ENCODE measurements at regions not wholly inside any gene's neighbourhood (a gene's known extent, or its start where the extent isn't known, plus 50 kb on each side); places are given as distances from the start of the nearest gene placed in this dataset.
A peak's percentile ranks its signal among the peaks of the same experiment; 100 is the strongest.
"Not testable (repeated sequence)": the region's sequence is repeated elsewhere in the genome, so short reads cannot be mapped to it uniquely, and the experiment has no call there.

GRCh38 chr3:177358977-177359592 lies 161.8 kb upstream of the TBL1XR1 start:
- DNase-seq: peak; percentile 52 to 95 (median 93)

- DNase-seq: peak; percentile 97 to 100 (median 98)
These were observed 162.5 kb upstream of the TBL1XR1 start for GRCh38 chr3:177359593-177360357.

GRCh38 chr3:177361081-177361938 lies 164.0 kb upstream of the TBL1XR1 start:
- peak in 1 of 3 experiments; percentile 41 for DNase-seq

GRCh38 chr3:177362626-177363025 lies 165.3 kb upstream of the TBL1XR1 start:
- DNase-seq: peak; percentile 33 to 61 (median 38)

GRCh38 chr3:177364236-177364635 lies 167.0 kb upstream of the TBL1XR1 start:
- no peak for DNase-seq

- not testable (repeated sequence) for DNase-seq
These were observed 168.0 kb upstream of the TBL1XR1 start for GRCh38 chr3:177365294-177365693.

- DNase-seq: peak in 1 of 3 experiments; percentile 29
These were observed 170.5 kb upstream of the TBL1XR1 start for GRCh38 chr3:177367788-177368187.

GRCh38 chr3:177370246-177370822 lies 173.1 kb upstream of the TBL1XR1 start:
- DNase-seq: no peak

- peak in 1 of 3 experiments; percentile 59 for DNase-seq
These were observed 173.9 kb upstream of the TBL1XR1 start for GRCh38 chr3:177371146-177371545.

- peak; percentile 9 to 99 (median 89) for DNase-seq
These were observed 174.6 kb upstream of the TBL1XR1 start for GRCh38 chr3:177371888-177372287.

GRCh38 chr3:177374323-177374722 lies 177.0 kb upstream of the TBL1XR1 start:
- DNase-seq: peak in 2 of 3 experiments; percentile 27 to 64

- DNase-seq: no peak
These were observed 178.0 kb upstream of the TBL1XR1 start for GRCh38 chr3:177375316-177375715.

GRCh38 chr3:177377166-177377565 lies 179.9 kb upstream of the TBL1XR1 start:
- no peak for DNase-seq

GRCh38 chr3:177378168-177378567 lies 180.9 kb upstream of the TBL1XR1 start:
- no peak for DNase-seq

- DNase-seq: no peak
These were observed 181.8 kb upstream of the TBL1XR1 start for GRCh38 chr3:177379045-177379444.

GRCh38 chr3:177381070-177381469 lies 183.8 kb upstream of the TBL1XR1 start:
- DNase-seq: no peak

GRCh38 chr3:177382944-177383343 lies 185.7 kb upstream of the TBL1XR1 start:
- no peak for DNase-seq

GRCh38 chr3:177385186-177385585 lies 187.9 kb upstream of the TBL1XR1 start:
- no peak for DNase-seq

GRCh38 chr3:177385831-177386301 lies 188.6 kb upstream of the TBL1XR1 start:
- no peak for DNase-seq

GRCh38 chr3:177388209-177388608 lies 190.9 kb upstream of the TBL1XR1 start:
- DNase-seq: no peak

- DNase-seq: not testable (repeated sequence)
These were observed 197.1 kb upstream of the TBL1XR1 start for GRCh38 chr3:177394231-177395024.

GRCh38 chr3:177396733-177397132 lies 199.5 kb upstream of the TBL1XR1 start:
- no peak for DNase-seq
